Transverse colon (tissue), 4 donors: ENCODE measurements at regions not wholly inside any gene's neighbourhood (a gene's known extent, or its start where the extent isn't known, plus 50 kb on each side); places are given as distances from the start of the nearest gene placed in this dataset.

ENCODE experiments used
- DNase-seq: peaks from one replicate; pipeline ENCODE4 v3.0.0-alpha.2; 2019
- H3K27ac ChIP-seq, 4 donors: fragments of 200-600 bp; sonication (generic); 2 replicates each; pipeline ENCODE4 v1.5.1; 2016 to 2018; ENCODE audit warnings: inconsistent platforms in 4 of 4
- H3K27me3 ChIP-seq: fragments of 200-600 bp; sonication (generic); 2 replicates; pipeline ENCODE4 v1.5.1; 2017; ENCODE audit warnings: inconsistent platforms
- H3K36me3 ChIP-seq, 4 donors: fragments of 200-600 bp; sonication (generic); 2 replicates each; pipeline ENCODE4 v1.5.1; 2017 to 2019; ENCODE audit warnings: inconsistent platforms in 4 of 4
- H3K4me1 ChIP-seq, 4 donors: fragments of 200-600 bp; sonication (generic); 2 replicates each; pipeline ENCODE4 v1.5.1; 2017 to 2020; ENCODE audit warnings: inconsistent platforms in 4 of 4
- H3K4me3 ChIP-seq, 4 donors: fragments of 200-600 bp; sonication (generic); 1 replicate in 1 of 4; 2 replicates in 3 of 4; pipeline versions ENCODE4 v1.5.1 to v1.6.1; 2017 to 2019; ENCODE audit warnings: inconsistent platforms in 4 of 4
- H3K9me3 ChIP-seq, 2 donors: fragments of 200-600 bp; sonication (generic); 2 replicates each; pipeline ENCODE4 v1.5.1; 2017 to 2019; ENCODE audit warnings: inconsistent platforms in 2 of 2
- EP300 ChIP-seq: sonication (generic); formaldehyde crosslinking; IDR thresholded peaks from one replicate; pipeline ENCODE4 v1.6.1; 2017; ENCODE audit warnings: antibody characterized with exemption, low read depth
- POLR2A ChIP-seq: fragments of 450-650 bp; IDR thresholded peaks from one replicate; pipeline ENCODE4 v1.6.1; 2016; ENCODE audit warnings: antibody characterized with exemption, mild to moderate bottlenecking, moderate library complexity
- POLR2AphosphoS5 ChIP-seq, 3 donors: sonication (generic); formaldehyde crosslinking; IDR thresholded peaks; one replicate each; pipeline ENCODE4 v1.6.1; 2016; ENCODE audit warnings: antibody characterized with exemption in 3 of 3
- WGBS, 2 donors: methylation state at CpG; one replicate each; pipeline ENCODE4 v1.1.5; 2018; ENCODE audit warnings: low coverage in 1 of 2; 5-methylcytosine and 5-hydroxymethylcytosine counted together
- in situ Hi-C, 4 donors: fragments of 200-750 bp; cut with MboI; loops; one replicate each; pipeline versions ENCODE4 v1.15.0 to v1.15.1; 2017; ENCODE audit warnings: low sequenced_read_pairs in 3 of 4, low pct_ligation_motif_present in 1 of 4, low pct_unique_long_range_greater_than_20kb in 1 of 4
- intact Hi-C: fragments of 100-400 bp; cut with DNase I; formaldehyde crosslinking; loops from one replicate; pipeline ENCODE4 v1.15.1; 2023; ENCODE audit warnings: low total_unique reads
- TF ChIP-seq, protein P1 (sequence below), 5 experiments: fragments of 200-600 bp in 3 of 5; fragments of 450-650 bp in 2 of 5; sonication (generic) in 3 of 5; IDR thresholded peaks; 1 replicate in 2 of 5; 2 replicates in 3 of 5; pipeline ENCODE4 v1.5.1; 2016 to 2017; ENCODE audit warnings: antibody characterized with exemption in 5 of 5, inconsistent platforms in 3 of 5, mild to moderate bottlenecking in 2 of 5, moderate library complexity in 1 of 5

DNA sequence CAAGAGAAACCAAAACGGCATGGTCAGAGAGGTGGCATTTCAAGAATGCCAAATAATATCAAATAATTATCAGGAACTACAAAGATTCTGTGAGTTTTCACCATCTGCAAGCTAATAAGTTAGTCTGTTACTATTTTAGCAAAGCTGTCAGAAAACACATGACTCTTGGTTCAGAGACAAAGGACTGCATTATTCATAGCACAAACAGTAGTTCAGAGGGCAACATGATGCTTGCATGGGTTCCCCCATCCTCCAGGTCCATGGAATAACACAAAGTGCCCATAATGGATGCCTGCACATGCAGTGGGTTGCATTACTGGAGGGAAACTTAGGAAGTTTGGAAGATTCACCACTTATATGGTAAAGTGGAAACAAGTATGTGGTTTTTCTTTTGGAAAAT is 228.8 kb upstream of the ALCAM start:
- Histone ChIP-seq H3K4me1 (no peaks in the 10 kb centered on the region), H3K9me3 (no peaks in the 10 kb centered on the region), H3K27me3 (no peaks in the 10 kb centered on the region), H3K4me3 (no peak overlapping the region), H3K36me3 (no peaks in the 10 kb centered on the region), H3K27ac (no peak overlapping the region)
- in situ Hi-C loops: no loop called here
- DNase-seq: no peak
- TF ChIP-seq POLR2AphosphoS5 (IDR thresholded peaks at IDR 0.05) (no peak), EP300 (no peak), POLR2A (no peak)
- TF ChIP-seq, protein P1, sequence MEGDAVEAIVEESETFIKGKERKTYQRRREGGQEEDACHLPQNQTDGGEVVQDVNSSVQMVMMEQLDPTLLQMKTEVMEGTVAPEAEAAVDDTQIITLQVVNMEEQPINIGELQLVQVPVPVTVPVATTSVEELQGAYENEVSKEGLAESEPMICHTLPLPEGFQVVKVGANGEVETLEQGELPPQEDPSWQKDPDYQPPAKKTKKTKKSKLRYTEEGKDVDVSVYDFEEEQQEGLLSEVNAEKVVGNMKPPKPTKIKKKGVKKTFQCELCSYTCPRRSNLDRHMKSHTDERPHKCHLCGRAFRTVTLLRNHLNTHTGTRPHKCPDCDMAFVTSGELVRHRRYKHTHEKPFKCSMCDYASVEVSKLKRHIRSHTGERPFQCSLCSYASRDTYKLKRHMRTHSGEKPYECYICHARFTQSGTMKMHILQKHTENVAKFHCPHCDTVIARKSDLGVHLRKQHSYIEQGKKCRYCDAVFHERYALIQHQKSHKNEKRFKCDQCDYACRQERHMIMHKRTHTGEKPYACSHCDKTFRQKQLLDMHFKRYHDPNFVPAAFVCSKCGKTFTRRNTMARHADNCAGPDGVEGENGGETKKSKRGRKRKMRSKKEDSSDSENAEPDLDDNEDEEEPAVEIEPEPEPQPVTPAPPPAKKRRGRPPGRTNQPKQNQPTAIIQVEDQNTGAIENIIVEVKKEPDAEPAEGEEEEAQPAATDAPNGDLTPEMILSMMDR (IDR thresholded peaks at IDR 0.05): no peak
- WGBS, 2 donors: 55 to 83% methylated on average over 1 of the region's 1 CpG
- intact Hi-C loops: no loop called here

DNA sequence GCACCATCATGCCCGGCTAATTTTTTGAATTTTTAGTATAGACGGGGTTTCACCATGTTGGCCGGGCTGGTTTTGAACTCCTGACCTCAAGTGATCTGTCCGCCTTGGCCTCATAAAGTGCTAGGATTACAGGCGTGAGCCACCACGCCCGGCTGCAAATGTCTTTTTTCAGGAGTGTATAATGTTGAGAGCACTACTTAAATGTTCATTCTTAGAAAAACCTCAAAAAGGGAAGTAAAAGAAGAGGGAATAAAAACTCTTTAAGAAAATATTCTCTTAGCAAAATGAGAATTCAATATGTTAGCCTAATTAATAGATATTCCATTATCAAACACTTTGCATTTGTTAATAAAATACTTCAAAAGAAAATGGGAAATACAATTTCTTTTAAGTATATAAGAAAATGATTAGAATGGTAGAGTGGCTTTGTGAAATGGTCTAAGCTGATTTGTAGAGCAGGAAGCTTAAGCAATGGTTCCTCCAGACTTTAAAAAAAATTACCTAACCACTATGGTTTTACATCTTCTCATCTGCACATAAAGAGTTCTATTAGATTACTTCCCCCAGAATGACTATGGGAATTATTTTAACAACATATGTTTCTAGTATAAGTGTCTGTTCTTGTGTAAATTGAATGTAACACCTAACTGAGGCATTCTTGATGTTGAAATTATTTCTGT is 226.7 kb upstream of the ALCAM start:
- DNase-seq: no peak
- intact Hi-C loops (no loop called here), in situ Hi-C loops (no loop called here)
- Histone ChIP-seq H3K36me3 (no peaks in the 10 kb centered on the region), H3K4me1 (no peaks in the 10 kb centered on the region), H3K9me3 (no peaks in the 10 kb centered on the region), H3K27ac (no peak overlapping the region), H3K27me3 (no peaks in the 10 kb centered on the region), H3K4me3 (no peak overlapping the region)
- TF ChIP-seq POLR2AphosphoS5 (IDR thresholded peaks at IDR 0.05): no peak
- TF ChIP-seq, protein P1 (IDR thresholded peaks at IDR 0.05): no peak
- no peak for TF ChIP-seq EP300
- no peak for TF ChIP-seq POLR2A
- 60 to 100% methylated on average over 1 to 7 of the region's 7 CpGs for WGBS, 2 donors

DNA sequence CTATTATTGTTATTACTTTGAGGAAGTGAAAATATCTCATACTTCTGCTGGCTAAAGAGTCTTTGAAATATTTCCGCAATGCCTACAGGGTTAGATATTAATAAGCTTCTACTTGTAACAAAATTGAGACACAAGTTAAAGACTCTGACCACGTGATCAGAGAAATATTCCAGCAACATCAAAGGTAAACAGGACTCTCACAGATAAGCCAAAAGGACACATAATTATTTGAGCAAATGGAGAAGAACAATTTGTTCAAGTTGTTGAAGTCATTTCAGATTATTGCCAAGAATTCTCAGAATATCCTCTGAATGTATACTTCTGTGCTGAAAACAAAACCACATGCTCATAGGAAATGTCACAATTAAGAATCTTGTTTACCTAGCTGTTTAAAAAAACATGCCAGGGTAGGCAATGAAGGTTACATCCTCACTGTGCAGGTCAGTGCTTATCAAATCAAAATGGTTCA is 225.8 kb upstream of the ALCAM start:
- H3K4me1 ChIP-seq: no peaks in the 10 kb centered on the region
- intact Hi-C loops (no loop called here), in situ Hi-C loops (no loop called here)
- no peak overlapping the region for H3K4me3 ChIP-seq
- WGBS, 2 donors: 58 to 70% methylated on average over 2 of the region's 2 CpGs
- DNase-seq: no peak
- H3K36me3 ChIP-seq: no peaks in the 10 kb centered on the region
- H3K27ac ChIP-seq: no peak overlapping the region
- H3K27me3 ChIP-seq: no peaks in the 10 kb centered on the region
- no peaks in the 10 kb centered on the region for H3K9me3 ChIP-seq
- TF ChIP-seq, protein P1 (IDR thresholded peaks at IDR 0.05): no peak
- no peak for TF ChIP-seq POLR2AphosphoS5 (IDR thresholded peaks at IDR 0.05)

DNA sequence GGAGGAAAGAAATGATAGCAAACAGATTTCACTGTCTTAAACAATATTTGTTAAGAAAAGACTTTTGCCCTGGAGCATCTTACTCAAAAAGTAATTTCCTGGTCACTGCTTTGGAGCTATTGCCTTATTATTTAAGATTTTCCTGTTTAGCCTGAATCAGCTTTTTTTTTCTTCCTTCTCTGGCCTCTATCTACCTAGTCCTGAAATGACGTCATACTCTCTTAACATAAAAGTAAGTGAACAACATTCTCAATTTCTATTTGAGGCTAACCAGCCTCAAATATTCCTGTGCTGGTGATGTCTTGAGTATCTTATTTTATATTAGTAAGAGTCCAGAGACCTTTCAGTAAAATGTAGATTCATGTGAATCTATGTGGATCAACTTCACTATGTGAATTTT is 221.9 kb upstream of the ALCAM start:
- DNase-seq: no peak
- no peaks in the 10 kb centered on the region for H3K27me3 ChIP-seq
- in situ Hi-C loops: no loop called here
- H3K4me3 ChIP-seq: no peak overlapping the region
- TF ChIP-seq, protein P1 (IDR thresholded peaks at IDR 0.05): no peak
- TF ChIP-seq POLR2A (no peak), POLR2AphosphoS5 (IDR thresholded peaks at IDR 0.05) (no peak)
- no peak overlapping the region for H3K27ac ChIP-seq
- H3K4me1 ChIP-seq: no peaks in the 10 kb centered on the region
- no peaks in the 10 kb centered on the region for H3K36me3 ChIP-seq
- WGBS, 2 donors: 52 to 60% methylated on average over 1 of the region's 1 CpG
- H3K9me3 ChIP-seq: no peaks in the 10 kb centered on the region
- intact Hi-C loops: no loop called here
